Fibroblast of lung (primary cell): ENCODE measurements at regions not wholly inside any gene's neighbourhood (a gene's known extent, or its start where the extent isn't known, plus 50 kb on each side); places are given as distances from the start of the nearest gene placed in this dataset.

Experiments used
- DNase-seq, 2 donors: peaks; one replicate each; pipeline versions ENCODE4 v3.0.0 to v3.0.0-alpha.2; 2010; ENCODE audit warnings: low read depth in 2 of 2
- H2AFZ ChIP-seq: 2 replicates; pipeline ENCODE4 v1.5.1; 2012; ENCODE audit warnings: low read length, control low read depth, inconsistent platforms
- H3K27ac ChIP-seq: 2 replicates; pipeline ENCODE4 v1.5.1; 2011; ENCODE audit warnings: low read length, control low read depth; ENCODE audit not compliant: insufficient read depth
- H3K27me3 ChIP-seq: 2 replicates; pipeline ENCODE4 v1.5.1; 2011; ENCODE audit warnings: mild to moderate bottlenecking, low read length; ENCODE audit not compliant: control insufficient read depth, insufficient read depth
- H3K36me3 ChIP-seq: 2 replicates; pipeline ENCODE4 v1.5.1; 2011; ENCODE audit warnings: low read length; ENCODE audit not compliant: control insufficient read depth, insufficient read depth
- H3K4me1 ChIP-seq: 2 replicates; pipeline ENCODE4 v1.5.1; 2011; ENCODE audit warnings: low read length; ENCODE audit not compliant: control insufficient read depth, insufficient read depth; ENCODE audit errors: extremely low read depth
- H3K4me2 ChIP-seq: 2 replicates; pipeline ENCODE4 v1.5.1; 2011; ENCODE audit warnings: low read length, control low read depth; ENCODE audit not compliant: insufficient read depth; ENCODE audit errors: extremely low read depth
- H3K4me3 ChIP-seq, 4 experiments: fragments of 200-600 bp in 1 of 4; sonication (generic) in 1 of 4; replicated peaks in 1 of 4; 2 replicates each; pipeline ENCODE4 v1.5.1; 2011 to 2016; ENCODE audit warnings: low read length in 4 of 4, low read depth in 3 of 4, mild to moderate bottlenecking in 3 of 4, control low read depth in 2 of 4, inconsistent platforms in 1 of 4, mixed read lengths in 1 of 4; ENCODE audit not compliant: insufficient read depth in 1 of 4; ENCODE audit errors: control extremely low read depth in 1 of 4
- H3K79me2 ChIP-seq: 2 replicates; pipeline ENCODE4 v1.5.1; 2012; ENCODE audit warnings: mild to moderate bottlenecking, low read length, inconsistent platforms; ENCODE audit not compliant: control insufficient read depth, insufficient read depth
- H3K9ac ChIP-seq: 2 replicates; pipeline ENCODE4 v1.5.1; 2011; ENCODE audit warnings: mild to moderate bottlenecking, low read length, control low read depth; ENCODE audit not compliant: insufficient read depth
- H3K9me3 ChIP-seq: 2 replicates; pipeline ENCODE4 v1.5.1; 2012; ENCODE audit warnings: low read depth, low read length; ENCODE audit not compliant: control insufficient read depth, insufficient read depth
- H4K20me1 ChIP-seq: 2 replicates; pipeline ENCODE4 v1.5.1; 2011; ENCODE audit warnings: low read length; ENCODE audit not compliant: control insufficient read depth, insufficient read depth; ENCODE audit errors: extremely low read depth
- CTCF ChIP-seq, 2 donors: IDR thresholded peaks in 1 of 2; conservative IDR thresholded peaks in 1 of 2; 1 replicate in 1 of 2; 2 replicates in 1 of 2; pipeline ENCODE4 v1.5.1; 2011 to 2012; ENCODE audit warnings: low read length in 2 of 2, control low read depth in 1 of 2, inconsistent platforms in 1 of 2, low read depth in 1 of 2, mild to moderate bottlenecking in 1 of 2
- EZH2 ChIP-seq: IDR thresholded peaks from 2 replicates; pipeline ENCODE4 v1.5.1; 2012; ENCODE audit warnings: low read length, control low read depth, mild to moderate bottlenecking; ENCODE audit errors: missing control alignments

GRCh38 chr3:5517921-5518320 lies 330.4 kb downstream of the EDEM1 start:
- no peak for TF ChIP-seq CTCF (conservative IDR thresholded peaks at IDR 0.05 in 1 of 2, IDR thresholded peaks at IDR 0.05 in 1 of 2; ENCODE audit: low read depth in 1 of 2, low read length in 2 of 2)
- TF ChIP-seq EZH2, result no peak
- H4K20me1 ChIP-seq, result no peaks in the 10 kb centered on the region
- no peaks in the 10 kb centered on the region for H3K36me3 ChIP-seq
- no peaks in the 10 kb centered on the region for H3K9me3 ChIP-seq
- no peak overlapping the region for H2AFZ ChIP-seq
- no peak for DNase-seq
- no peaks in the 10 kb centered on the region for H3K4me1 ChIP-seq
- no peak overlapping the region for H3K4me3 ChIP-seq
- H3K27ac ChIP-seq, result no peak overlapping the region
- no peaks in the 10 kb centered on the region for H3K27me3 ChIP-seq
- H3K4me2 ChIP-seq, result no peak overlapping the region
- H3K9ac ChIP-seq, result no peak overlapping the region
- H3K79me2 ChIP-seq, result no peaks in the 10 kb centered on the region

DNA sequence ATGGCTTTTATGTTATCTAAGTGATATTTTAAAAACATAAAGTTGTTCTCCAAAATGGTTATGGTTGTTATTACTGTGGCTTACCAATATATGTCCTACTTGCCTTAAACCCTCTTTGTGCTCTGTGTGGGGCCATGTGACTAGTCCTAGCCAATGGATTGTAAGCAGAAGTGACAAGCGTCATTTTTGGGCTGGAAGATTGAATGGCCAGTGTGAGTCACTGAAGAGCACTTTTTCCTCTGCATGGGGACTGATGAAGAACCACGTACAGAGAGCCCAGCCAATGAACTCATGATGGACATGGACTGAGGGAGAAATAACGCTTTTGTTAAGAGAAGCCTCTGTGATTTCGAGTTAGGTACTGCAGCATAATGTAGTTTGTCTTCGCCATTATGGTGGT lies 332.7 kb downstream of the EDEM1 start:
- no peaks in the 10 kb centered on the region for H3K79me2 ChIP-seq
- no peak for TF ChIP-seq EZH2
- TF ChIP-seq CTCF (conservative IDR thresholded peaks at IDR 0.05 in 1 of 2, IDR thresholded peaks at IDR 0.05 in 1 of 2; ENCODE audit: low read depth in 1 of 2, low read length in 2 of 2), result no peak
- no peak overlapping the region for H2AFZ ChIP-seq
- no peaks in the 10 kb centered on the region for H3K36me3 ChIP-seq
- H3K27ac ChIP-seq, result no peak overlapping the region
- no peaks in the 10 kb centered on the region for H3K27me3 ChIP-seq
- DNase-seq, result no peak
- no peaks in the 10 kb centered on the region for H3K9me3 ChIP-seq
- H3K4me2 ChIP-seq, result no peak overlapping the region
- H3K4me1 ChIP-seq, result no peaks in the 10 kb centered on the region
- no peak overlapping the region for H3K9ac ChIP-seq
- H3K4me3 ChIP-seq, result no peak overlapping the region
- H4K20me1 ChIP-seq, result no peaks in the 10 kb centered on the region

DNA sequence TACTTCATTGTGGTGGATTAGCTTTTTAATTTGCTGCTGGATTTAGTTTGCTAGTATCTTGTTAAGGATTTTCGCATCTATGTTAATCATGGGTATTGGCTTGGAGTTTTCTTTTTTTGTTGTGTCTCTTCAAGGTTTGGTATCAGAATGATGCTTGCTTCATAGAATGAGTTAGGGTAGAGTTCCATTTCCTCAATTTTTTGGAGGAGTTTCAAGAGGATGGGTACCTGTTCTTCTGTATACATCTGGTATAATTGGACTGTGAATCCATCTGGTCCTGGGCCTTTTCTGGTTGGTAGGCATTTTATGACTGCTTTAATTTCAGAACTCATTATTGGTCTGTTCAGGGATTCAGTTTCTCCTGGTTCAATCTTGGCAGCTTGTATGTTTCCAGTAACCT lies 335.6 kb downstream of the EDEM1 start:
- Histone ChIP-seq H3K9ac (no peak overlapping the region), H4K20me1 (no peaks in the 10 kb centered on the region), H3K4me1 (no peaks in the 10 kb centered on the region), H3K79me2 (no peaks in the 10 kb centered on the region), H3K27ac (no peak overlapping the region), H2AFZ (no peak overlapping the region), H3K4me2 (no peak overlapping the region), H3K9me3 (no peaks in the 10 kb centered on the region), H3K4me3 (no peak overlapping the region), H3K36me3 (no peaks in the 10 kb centered on the region), H3K27me3 (no peaks in the 10 kb centered on the region)
- DNase-seq, result no peak
- TF ChIP-seq EZH2, result no peak
- no peak for TF ChIP-seq CTCF (conservative IDR thresholded peaks at IDR 0.05 in 1 of 2, IDR thresholded peaks at IDR 0.05 in 1 of 2; ENCODE audit: low read depth in 1 of 2, low read length in 2 of 2)
